Neural progenitor cell (in vitro differentiated cells): ENCODE measurements at regions not wholly inside any gene's neighbourhood (a gene's known extent, or its start where the extent isn't known, plus 50 kb on each side); places are given as distances from the start of the nearest gene placed in this dataset.

Source experiments
- DNase-seq: peaks from one replicate; pipeline ENCODE4 v3.0.0-alpha.2; 2016; ENCODE audit warnings: low spot score
- H2AFZ ChIP-seq: fragments of 200-600 bp; sonication (generic); replicated peaks from 2 replicates; pipeline ENCODE4 v1.6.1; 2016; ENCODE audit warnings: antibody characterized with exemption
- H3F3A ChIP-seq: fragments of 200-600 bp; sonication (generic); 2 replicates; pipeline ENCODE4 v1.6.1; 2016; ENCODE audit warnings: antibody characterized with exemption, low read depth
- H3K27ac ChIP-seq: fragments of 200-600 bp; sonication (generic); 2 replicates; pipeline ENCODE4 v1.5.1; 2016; ENCODE audit warnings: mild to moderate bottlenecking
- H3K27me3 ChIP-seq: fragments of 200-600 bp; sonication (generic); 2 replicates; pipeline ENCODE4 v1.6.1; 2016; ENCODE audit warnings: mild to moderate bottlenecking, moderate library complexity
- H3K36me3 ChIP-seq: fragments of 200-600 bp; sonication (generic); 2 replicates; pipeline ENCODE4 v1.5.1; 2016
- H3K4me1 ChIP-seq: fragments of 200-600 bp; sonication (generic); 2 replicates; pipeline ENCODE4 v1.6.1; 2016; ENCODE audit warnings: mixed run types
- H3K4me2 ChIP-seq: fragments of 200-600 bp; sonication (generic); 2 replicates; pipeline ENCODE4 v1.6.1; 2016
- H3K4me3 ChIP-seq: fragments of 200-600 bp; sonication (generic); 2 replicates; pipeline ENCODE4 v1.5.1; 2016
- H3K79me2 ChIP-seq: fragments of 200-600 bp; sonication (generic); 2 replicates; pipeline ENCODE4 v1.6.1; 2016; ENCODE audit warnings: low read depth
- H3K9ac ChIP-seq: fragments of 200-600 bp; sonication (generic); 2 replicates; pipeline ENCODE4 v1.6.1; 2016
- H3K9me3 ChIP-seq: fragments of 200-600 bp; sonication (generic); 2 replicates; pipeline ENCODE4 v1.5.1; 2016; ENCODE audit warnings: low read depth
- H4K20me1 ChIP-seq: fragments of 200-600 bp; sonication (generic); 2 replicates; pipeline ENCODE4 v1.6.1; 2016; ENCODE audit warnings: low read depth
- H3K27ac Mint-ChIP-seq: 3 replicates; pipeline ENCODE4 v1.8.0; 2021; ENCODE audit warnings: mixed read lengths
- H3K27me3 Mint-ChIP-seq: 2 replicates; pipeline ENCODE4 v1.8.0; 2022; ENCODE audit warnings: low read depth, mild to moderate bottlenecking, inconsistent platforms, moderate library complexity, mixed read lengths; ENCODE audit not compliant: insufficient read depth
- H3K36me3 Mint-ChIP-seq: 3 replicates; pipeline ENCODE4 v1.8.0; 2021; ENCODE audit warnings: mixed read lengths
- H3K4me1 Mint-ChIP-seq: 3 replicates; pipeline ENCODE4 v1.8.0; 2021; ENCODE audit warnings: mixed read lengths
- H3K4me3 Mint-ChIP-seq: 3 replicates; pipeline ENCODE4 v1.8.0; 2021; ENCODE audit warnings: mild to moderate bottlenecking, moderate library complexity, mixed read lengths
- H3K9me3 Mint-ChIP-seq: 3 replicates; pipeline ENCODE4 v1.8.0; 2020; ENCODE audit warnings: mixed read lengths
- CTCF ChIP-seq: fragments of 200-600 bp; sonication (generic); IDR thresholded peaks from 2 replicates; pipeline ENCODE4 v1.5.1; 2017; ENCODE audit warnings: antibody characterized with exemption, mild to moderate bottlenecking
- EZH2 ChIP-seq: fragments of 200-600 bp; sonication (generic); IDR thresholded peaks from 2 replicates; pipeline ENCODE4 v1.6.1; 2017; ENCODE audit warnings: antibody characterized with exemption, mild to moderate bottlenecking, moderate library complexity
- EZH2phosphoT487 ChIP-seq: fragments of 200-600 bp; sonication (generic); IDR thresholded peaks from 2 replicates; pipeline ENCODE4 v1.6.1; 2017; ENCODE audit warnings: antibody characterized with exemption

- TF ChIP-seq EZH2 (no peak), CTCF (no peak), EZH2phosphoT487 (no peak)
- DNase-seq, result no peak
- Histone ChIP-seq H3K9me3 (no peaks in the 10 kb centered on the region), H3F3A (no peaks in the 10 kb centered on the region), H2AFZ (no peak overlapping the region), H3K79me2 (no peaks in the 10 kb centered on the region), H3K27me3 (no peaks in the 10 kb centered on the region), H3K4me2 (no peak overlapping the region), H3K27ac (no peak overlapping the region), H4K20me1 (no peaks in the 10 kb centered on the region), H3K9ac (no peak overlapping the region), H3K36me3 (no peaks in the 10 kb centered on the region), H3K4me3 (no peak overlapping the region), H3K4me1 (no peaks in the 10 kb centered on the region)
- Mint-ChIP-seq H3K36me3 (no peaks in the 10 kb centered on the region), H3K4me3 (no peak overlapping the region), H3K27ac (peak overlapping the region; percentile 58), H3K4me1 (no peaks in the 10 kb centered on the region), H3K9me3 (no peaks in the 10 kb centered on the region), H3K27me3 (peaks cover 7% of the 10 kb centered on the region)
Observed at GRCh38 chr3:160114355-160114995, 110.7 kb upstream of the C3orf80 start.

GRCh38 chr3:160115387-160115786 is 109.8 kb upstream of the C3orf80 start:
- Mint-ChIP-seq H3K27me3 (peaks cover 7% of the 10 kb centered on the region), H3K9me3 (peaks cover 7% of the 10 kb centered on the region), H3K4me1 (no peaks in the 10 kb centered on the region), H3K27ac (no peak overlapping the region), H3K36me3 (no peaks in the 10 kb centered on the region), H3K4me3 (no peak overlapping the region)
- no peak overlapping the region for H3K9ac ChIP-seq
- no peak overlapping the region for H3K27ac ChIP-seq
- H3K9me3 ChIP-seq, result peaks cover under 1% of the 10 kb centered on the region
- no peak for TF ChIP-seq EZH2
- TF ChIP-seq CTCF, result no peak
- no peak for TF ChIP-seq EZH2phosphoT487
- H3K27me3 ChIP-seq, result no peaks in the 10 kb centered on the region
- no peak overlapping the region for H2AFZ ChIP-seq
- no peaks in the 10 kb centered on the region for H3K36me3 ChIP-seq
- H3F3A ChIP-seq, result no peaks in the 10 kb centered on the region
- no peak overlapping the region for H3K4me2 ChIP-seq
- no peaks in the 10 kb centered on the region for H4K20me1 ChIP-seq
- no peak for DNase-seq
- H3K79me2 ChIP-seq, result no peaks in the 10 kb centered on the region
- H3K4me3 ChIP-seq, result no peak overlapping the region
- H3K4me1 ChIP-seq, result no peaks in the 10 kb centered on the region

- Histone ChIP-seq H3K4me3 (no peak overlapping the region), H3K27me3 (no peaks in the 10 kb centered on the region), H3K27ac (no peak overlapping the region), H3K4me1 (no peaks in the 10 kb centered on the region), H4K20me1 (no peaks in the 10 kb centered on the region), H3K4me2 (no peak overlapping the region), H3K9ac (no peak overlapping the region), H3K79me2 (no peaks in the 10 kb centered on the region), H2AFZ (no peak overlapping the region), H3K36me3 (no peaks in the 10 kb centered on the region), H3K9me3 (peaks cover 5% of the 10 kb centered on the region), H3F3A (no peaks in the 10 kb centered on the region)
- no peak overlapping the region for H3K27ac Mint-ChIP-seq
- DNase-seq, result no peak
- H3K9me3 Mint-ChIP-seq, result peaks cover 8% of the 10 kb centered on the region
- H3K4me1 Mint-ChIP-seq, result peaks cover 3% of the 10 kb centered on the region
- no peak for TF ChIP-seq EZH2phosphoT487
- TF ChIP-seq CTCF, result no peak
- no peak for TF ChIP-seq EZH2
- H3K4me3 Mint-ChIP-seq, result no peak overlapping the region
- H3K36me3 Mint-ChIP-seq, result no peaks in the 10 kb centered on the region
- no peaks in the 10 kb centered on the region for H3K27me3 Mint-ChIP-seq
Observed at GRCh38 chr3:160124224-160124623, 101.0 kb upstream of the C3orf80 start.
